Ramos (cell line): ENCODE measurements at regions not wholly inside any gene's neighbourhood (a gene's known extent, or its start where the extent isn't known, plus 50 kb on each side); places are given as distances from the start of the nearest gene placed in this dataset.
"Not testable (repeated sequence)": the region's sequence is repeated elsewhere in the genome, so short reads cannot be mapped to it uniquely, and the experiment has no call there.

Source experiments
- in situ Hi-C: fragments of 300-500 bp; cut with MboI; formaldehyde crosslinking; loops from one replicate; pipeline ENCODE4 v1.14.3; 2022; ENCODE audit warnings: low sequenced_read_pairs; ENCODE audit not compliant: unreplicated experiment

- in situ Hi-C loops: no loop called here
Measured at GRCh38 chr7:81449105-81449504, 320.7 kb downstream of the HGF start.

GRCh38 chr7:81447351-81447952 is 322.4 kb downstream of the HGF start:
- in situ Hi-C loops: no loop called here

- in situ Hi-C loops: no loop called here
Measured at GRCh38 chr7:81446212-81446611, 323.6 kb downstream of the HGF start.

GRCh38 chr7:81445462-81445861 is 324.4 kb downstream of the HGF start:
- in situ Hi-C loops: no loop called here

- in situ Hi-C loops: no loop called here
Measured at GRCh38 chr7:81441750-81442149, 328.1 kb downstream of the HGF start.

- in situ Hi-C loops: no loop called here
Measured at GRCh38 chr7:81439591-81439990, 330.3 kb downstream of the HGF start.

- in situ Hi-C loops: not testable (repeated sequence)
Measured at GRCh38 chr7:81437160-81437559, 332.7 kb downstream of the HGF start.

GRCh38 chr7:81433692-81434331 is 336.0 kb downstream of the HGF start:
- in situ Hi-C loops: no loop called here

- in situ Hi-C loops: no loop called here
Measured at GRCh38 chr7:81433206-81433605, 336.6 kb downstream of the HGF start.

- in situ Hi-C loops: no loop called here
Measured at GRCh38 chr7:81430761-81431160, 339.1 kb downstream of the HGF start.

- in situ Hi-C loops: no loop called here
Measured at GRCh38 chr7:81430150-81430549, 339.7 kb downstream of the HGF start.

GRCh38 chr7:81427461-81427860 is 342.4 kb downstream of the HGF start:
- in situ Hi-C loops: no loop called here

GRCh38 chr7:81420526-81421226 is 349.2 kb downstream of the HGF start:
- in situ Hi-C loops: no loop called here

- in situ Hi-C loops: no loop called here
Measured at GRCh38 chr7:81419731-81420130, 350.1 kb downstream of the HGF start.

GRCh38 chr7:81416659-81417058 is 353.2 kb downstream of the HGF start:
- in situ Hi-C loops: no loop called here

- in situ Hi-C loops: no loop called here
Measured at GRCh38 chr7:81415181-81415580, 354.7 kb downstream of the HGF start.

- in situ Hi-C loops: no loop called here
Measured at GRCh38 chr7:81414411-81414810, 355.4 kb downstream of the HGF start.

GRCh38 chr7:81410471-81411117 is 359.3 kb downstream of the HGF start:
- in situ Hi-C loops: no loop called here

GRCh38 chr7:81408728-81409127 is 361.1 kb downstream of the HGF start:
- in situ Hi-C loops: no loop called here

- in situ Hi-C loops: no loop called here
Measured at GRCh38 chr7:81407094-81407493, 362.8 kb downstream of the HGF start.

- in situ Hi-C loops: no loop called here
Measured at GRCh38 chr7:81404669-81405068, 365.2 kb downstream of the HGF start.
